Activated CD8-positive, alpha-beta memory T cell treated with anti-CD3 and anti-CD28 coated beads, Interleukin-2, amount 50 U/mL, for 48 hours (primary cell): ENCODE measurements at regions not wholly inside any gene's neighbourhood (a gene's known extent, or its start where the extent isn't known, plus 50 kb on each side); places are given as distances from the start of the nearest gene placed in this dataset.
"Not testable (repeated sequence)": the region's sequence is repeated elsewhere in the genome, so short reads cannot be mapped to it uniquely, and the experiment has no call there.

Source experiments
- DNase-seq: peaks from one replicate; pipeline ENCODE4 v3.0.0-alpha.2; 2020

DNA sequence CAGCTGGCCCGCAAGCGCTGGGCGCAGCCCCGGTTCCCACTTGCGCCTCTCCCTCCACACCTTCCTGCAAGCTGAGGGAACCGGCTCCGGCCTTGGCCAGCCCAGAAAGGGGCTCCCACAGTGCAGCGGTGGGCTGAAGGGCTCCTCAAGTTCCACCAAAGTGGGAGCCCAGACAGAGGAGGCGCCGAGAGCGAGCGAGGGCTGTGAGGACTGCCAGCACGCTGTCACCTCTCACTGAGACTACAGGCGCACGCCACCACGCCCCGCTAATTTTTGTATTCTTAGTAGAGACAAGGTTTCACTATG lies 103.3 kb upstream of the KMT2C start:
- not testable (repeated sequence) for DNase-seq

DNA sequence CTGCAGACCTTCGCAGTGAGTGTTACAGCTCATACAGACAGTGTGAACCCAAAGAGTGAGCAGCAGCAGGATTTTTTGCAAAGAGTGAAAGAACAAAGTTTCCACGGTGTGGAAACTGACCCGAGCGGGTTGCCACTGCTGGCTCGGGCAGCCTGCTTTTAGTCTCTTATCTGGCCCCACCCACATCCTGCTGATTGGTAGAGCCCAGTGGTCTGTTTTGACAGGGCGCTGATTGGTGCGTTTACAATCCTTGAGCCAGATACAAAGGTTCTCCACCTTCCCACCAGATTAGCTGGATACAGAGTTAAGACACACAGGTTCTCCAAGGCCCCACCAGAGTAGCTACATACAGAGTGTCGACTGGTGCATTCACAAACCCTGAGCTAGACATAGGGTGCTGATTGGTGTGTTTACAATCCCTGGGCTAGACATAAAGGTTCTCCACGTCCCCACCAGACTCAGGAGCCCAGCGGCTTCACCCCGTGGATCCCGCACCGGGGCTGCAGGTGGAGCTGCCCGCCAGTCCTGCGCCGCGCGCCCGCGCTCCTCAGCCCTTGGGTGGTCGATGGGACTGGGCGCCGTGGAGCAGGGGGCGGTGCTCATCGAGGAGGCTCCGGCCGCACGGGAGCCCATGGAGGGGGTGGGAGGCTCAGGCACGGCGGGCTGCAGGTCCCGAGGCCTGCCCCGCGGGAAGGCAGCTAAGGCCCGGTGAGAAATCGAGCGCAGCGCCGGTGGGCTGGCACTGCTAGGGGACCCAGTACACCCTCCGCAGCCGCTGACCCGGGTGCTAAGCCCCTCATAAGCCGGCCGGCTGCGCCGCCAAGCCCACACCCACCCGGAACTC lies 102.8 kb upstream of the KMT2C start:
- not testable (repeated sequence) for DNase-seq

DNA sequence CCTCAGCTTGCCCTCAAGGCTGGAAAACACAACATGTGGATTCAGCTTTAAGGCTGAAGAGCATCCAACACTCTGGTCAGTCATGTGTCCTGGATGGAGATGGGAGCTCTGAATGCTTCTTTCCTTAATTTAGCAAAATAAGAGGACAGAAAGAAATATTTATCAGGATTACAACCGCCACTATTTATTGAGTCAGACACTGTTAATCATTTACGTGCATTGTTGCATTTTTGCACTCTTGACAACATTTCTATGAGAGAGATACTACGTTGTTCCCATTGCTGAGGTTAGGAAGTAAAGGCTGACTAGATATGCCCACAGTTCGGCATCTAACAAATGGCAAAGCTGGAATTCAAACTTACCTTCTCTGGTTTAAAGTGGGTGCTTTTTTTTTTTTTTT lies 101.8 kb upstream of the KMT2C start:
- DNase-seq, result no peak

DNA sequence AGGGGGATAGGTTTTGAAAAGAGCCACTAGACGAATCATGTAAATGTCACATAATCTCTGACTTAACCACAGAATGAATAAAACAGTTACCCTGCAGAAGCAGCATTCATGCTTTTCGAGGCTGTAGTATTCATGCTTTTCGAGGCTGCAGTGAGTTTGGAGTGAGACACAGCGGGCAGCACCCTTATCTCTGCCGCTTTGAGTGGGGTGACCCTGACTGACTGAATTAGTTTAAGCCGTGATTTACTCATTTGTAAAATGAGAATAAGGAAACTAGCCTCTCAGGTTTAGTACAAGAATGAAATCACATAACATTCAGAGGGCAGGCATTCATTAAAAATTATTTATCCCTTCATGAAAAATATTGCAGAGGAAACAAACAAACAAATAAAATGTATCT lies 92.8 kb upstream of the KMT2C start:
- DNase-seq, result no peak

DNA sequence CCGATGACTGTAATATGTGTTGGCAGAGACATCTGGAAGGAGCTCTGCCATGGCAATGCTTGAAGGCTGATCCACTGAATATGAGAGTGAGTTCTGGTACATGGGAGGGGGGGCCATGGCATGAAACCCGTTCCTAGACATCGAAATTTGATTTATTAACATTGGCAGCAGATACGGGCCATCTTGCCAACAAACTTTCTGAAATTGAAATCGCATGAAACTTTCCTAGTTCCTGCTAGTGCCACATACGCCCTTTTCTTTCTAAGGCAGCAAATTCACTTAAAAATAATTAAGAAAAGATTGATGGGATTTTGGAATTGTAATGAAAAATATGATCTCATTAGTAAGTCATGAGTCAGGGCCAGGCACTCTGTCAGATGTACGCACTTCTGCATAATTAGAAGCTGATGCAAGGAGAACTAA lies 91.8 kb upstream of the KMT2C start:
- DNase-seq, result no peak

DNA sequence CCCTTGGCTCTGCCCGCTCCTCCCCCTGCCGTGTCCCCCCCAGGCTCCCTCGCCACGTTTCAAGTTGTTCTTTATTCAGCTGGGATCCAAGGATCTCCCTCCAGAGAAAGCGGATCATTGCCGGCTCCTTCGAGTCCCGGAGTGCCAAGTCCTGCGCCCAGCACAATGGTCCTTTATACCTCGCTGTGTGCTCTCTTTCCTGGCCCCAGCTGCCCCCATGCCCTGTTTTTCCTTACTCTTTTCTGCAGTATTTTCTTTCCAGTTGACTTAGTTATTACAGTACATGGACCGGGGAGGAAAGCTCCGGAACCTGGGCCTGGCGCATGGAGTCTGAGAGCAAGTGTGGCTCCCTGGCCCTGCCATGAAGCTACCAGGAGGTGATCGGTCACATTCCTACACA lies 88.1 kb upstream of the KMT2C start:
- DNase-seq, result no peak

DNA sequence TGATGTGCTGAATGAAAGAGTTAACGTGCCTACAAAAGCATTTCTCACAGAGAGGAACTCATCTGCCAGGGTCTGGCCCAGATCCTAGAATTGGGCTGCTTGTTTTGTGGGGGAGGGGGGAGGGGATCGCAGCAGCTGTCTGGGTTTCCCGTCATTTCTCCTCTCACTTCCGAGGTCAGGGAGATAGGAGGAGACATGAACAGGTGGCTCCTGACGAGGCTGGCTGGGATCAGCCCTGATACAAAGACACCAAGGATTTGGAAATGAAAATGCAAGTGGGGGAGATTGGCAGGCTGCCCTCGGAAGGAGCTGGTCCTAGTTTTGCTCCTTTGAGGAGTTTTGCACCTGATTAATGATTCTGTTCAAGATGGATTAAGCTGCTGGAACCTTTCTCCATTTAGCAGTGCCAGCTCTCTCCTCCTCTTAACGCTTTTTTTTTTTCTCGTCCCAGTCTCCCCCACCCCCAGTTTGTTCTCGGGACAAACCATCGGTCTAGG lies 86.8 kb upstream of the KMT2C start:
- DNase-seq, result no peak

DNA sequence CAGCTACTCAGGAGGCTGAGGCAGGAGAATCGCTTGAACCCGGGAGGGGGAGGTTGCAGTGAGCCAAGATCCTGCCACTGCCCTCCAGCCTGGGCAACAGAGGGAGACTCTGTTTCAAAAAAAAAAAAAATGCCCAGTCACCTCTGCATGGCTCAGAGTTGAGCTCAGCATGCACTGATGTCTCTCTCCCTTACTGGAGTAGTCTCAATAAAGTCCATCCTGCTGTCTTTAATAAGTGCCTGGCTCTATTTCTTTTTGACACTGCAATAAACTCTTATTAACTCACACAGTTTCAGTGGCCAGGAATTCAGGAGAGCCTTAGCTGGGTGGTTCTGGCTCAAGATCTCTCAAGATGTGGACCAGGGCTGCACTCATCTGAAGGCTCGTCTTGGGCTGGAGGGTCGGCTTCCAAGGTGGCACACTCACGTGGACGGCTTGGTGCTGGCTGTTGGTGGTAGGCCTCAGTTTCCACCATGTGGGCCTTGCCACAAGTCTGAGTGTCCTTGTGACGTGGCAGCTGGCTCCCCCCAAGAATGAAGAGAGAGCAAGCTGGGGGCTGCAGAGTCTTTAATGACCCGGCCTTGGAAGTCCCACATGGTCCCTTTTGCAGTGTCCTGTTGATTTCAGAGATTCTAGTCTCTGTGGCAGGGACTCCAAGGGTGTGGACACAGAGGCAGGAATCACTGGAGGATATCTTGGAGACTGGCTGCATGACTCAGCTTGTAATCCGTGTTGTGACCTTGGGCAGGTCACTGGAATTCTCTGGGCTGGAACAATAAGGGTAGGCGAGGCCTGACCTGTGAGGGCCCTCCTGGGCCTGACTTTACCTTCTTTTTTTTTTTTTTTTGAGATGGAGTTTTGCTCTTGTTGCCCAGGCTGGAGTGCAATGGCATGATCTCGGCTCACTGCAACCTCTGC lies 85.9 kb upstream of the KMT2C start:
- no peak for DNase-seq

DNA sequence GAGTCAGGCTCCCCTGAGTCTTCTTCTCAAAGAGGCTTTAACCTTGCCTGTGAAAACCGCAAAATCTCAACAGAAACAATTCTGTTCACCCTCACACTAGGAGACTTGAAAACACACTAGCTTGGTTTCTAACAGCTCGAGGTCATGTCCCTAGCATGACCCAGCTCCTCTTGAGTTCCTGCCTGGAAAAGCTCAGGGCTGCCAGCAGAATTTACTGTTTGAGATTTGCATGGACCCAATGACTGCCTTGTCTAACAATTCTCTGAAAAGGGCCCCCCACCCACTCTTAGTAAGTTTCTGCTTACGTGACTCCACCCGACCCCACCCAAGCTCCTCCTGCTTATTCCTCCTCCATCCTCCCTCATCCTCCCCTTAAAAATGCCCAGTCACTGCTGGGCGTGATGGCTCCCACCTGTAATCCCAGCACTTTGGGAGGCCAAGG lies 85.1 kb upstream of the KMT2C start:
- no peak for DNase-seq

DNA sequence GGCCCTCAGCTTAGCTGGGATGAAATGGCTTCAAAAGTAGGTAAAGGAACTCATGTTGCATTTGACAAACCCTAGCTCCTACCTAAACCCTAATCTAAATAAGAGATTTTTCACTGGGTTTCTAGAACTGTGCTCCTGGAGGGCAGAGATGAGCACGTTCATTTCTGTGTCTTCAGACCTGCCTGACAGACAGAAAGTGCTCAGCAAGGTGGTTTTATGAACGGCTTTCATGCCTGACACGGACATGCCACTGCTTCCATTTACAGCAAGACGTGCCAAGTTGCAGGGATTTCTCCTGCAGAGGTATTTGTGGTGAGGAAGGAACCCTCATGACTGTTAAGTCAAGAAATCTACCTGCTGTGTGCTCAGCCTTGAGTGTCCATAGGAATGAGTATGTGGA lies 83.5 kb upstream of the KMT2C start:
- no peak for DNase-seq

DNA sequence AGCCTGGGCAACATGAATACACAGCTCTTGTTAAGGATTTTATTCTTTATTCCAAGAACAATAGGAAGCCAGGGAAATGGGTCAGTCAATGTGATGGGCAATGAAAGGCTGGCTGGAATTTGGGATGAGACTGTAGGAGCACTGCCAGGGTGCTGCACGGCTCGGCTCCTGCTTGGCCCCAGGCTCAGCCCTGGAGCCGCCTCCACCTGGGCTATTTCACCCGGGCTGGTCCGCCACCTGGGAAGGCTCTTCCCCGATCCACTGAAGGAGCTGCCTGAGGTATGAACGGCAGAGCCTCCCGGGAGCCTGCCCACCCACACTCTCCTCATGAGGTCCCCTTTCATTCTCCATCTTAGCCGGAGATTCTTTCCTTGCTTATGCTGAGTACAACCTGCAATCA lies 80.4 kb upstream of the KMT2C start:
- no peak for DNase-seq

DNA sequence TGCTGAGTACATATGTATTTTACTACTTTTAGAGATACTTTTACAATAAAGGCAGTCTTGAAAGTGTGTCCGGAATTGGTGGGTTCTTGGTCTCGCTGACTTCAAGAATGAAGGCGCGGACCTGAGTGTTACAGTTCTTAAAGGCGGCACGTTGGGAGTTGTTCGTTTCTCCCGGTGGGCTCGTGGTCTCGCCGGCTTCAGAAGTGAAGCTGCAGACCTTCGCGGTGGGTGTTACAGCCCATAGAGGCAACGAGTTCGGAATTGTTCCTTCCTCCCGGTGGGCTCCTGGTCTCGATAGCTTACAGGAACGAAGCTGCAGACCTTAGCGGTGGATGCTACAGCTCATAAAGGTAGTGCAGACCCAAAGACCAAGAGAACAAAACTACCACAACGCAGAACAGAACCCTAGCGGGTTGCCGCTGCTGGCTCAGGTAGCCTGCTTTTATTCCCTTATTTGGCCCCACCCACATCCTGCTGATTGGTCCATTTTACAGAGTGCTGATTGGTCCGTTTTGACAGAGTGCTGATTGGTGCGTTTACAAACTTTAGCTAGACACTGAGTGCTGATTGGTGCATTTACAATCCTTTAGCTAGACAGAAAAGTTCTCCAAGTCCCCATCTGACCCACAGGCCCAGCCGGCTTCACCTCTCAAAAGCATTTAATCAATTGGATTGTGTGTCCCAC lies 79.6 kb upstream of the KMT2C start:
- DNase-seq, result not testable (repeated sequence)

DNA sequence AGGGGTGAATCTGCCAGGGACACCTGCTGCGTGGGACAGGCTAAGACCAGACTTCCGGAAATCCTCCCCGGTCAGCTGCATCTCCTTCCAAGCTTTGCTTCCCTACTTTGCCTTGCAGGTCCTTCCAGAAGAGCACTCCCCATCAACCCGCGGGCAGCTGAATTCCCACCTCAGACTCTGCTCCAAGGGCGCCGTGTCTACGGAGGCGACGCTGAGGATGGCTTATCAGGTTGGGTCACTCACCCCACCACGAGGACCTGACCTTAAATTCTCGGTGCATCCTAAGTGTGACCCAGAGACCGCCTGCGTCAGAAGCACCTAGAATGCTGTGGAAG lies 78.9 kb upstream of the KMT2C start:
- DNase-seq, result no peak

DNA sequence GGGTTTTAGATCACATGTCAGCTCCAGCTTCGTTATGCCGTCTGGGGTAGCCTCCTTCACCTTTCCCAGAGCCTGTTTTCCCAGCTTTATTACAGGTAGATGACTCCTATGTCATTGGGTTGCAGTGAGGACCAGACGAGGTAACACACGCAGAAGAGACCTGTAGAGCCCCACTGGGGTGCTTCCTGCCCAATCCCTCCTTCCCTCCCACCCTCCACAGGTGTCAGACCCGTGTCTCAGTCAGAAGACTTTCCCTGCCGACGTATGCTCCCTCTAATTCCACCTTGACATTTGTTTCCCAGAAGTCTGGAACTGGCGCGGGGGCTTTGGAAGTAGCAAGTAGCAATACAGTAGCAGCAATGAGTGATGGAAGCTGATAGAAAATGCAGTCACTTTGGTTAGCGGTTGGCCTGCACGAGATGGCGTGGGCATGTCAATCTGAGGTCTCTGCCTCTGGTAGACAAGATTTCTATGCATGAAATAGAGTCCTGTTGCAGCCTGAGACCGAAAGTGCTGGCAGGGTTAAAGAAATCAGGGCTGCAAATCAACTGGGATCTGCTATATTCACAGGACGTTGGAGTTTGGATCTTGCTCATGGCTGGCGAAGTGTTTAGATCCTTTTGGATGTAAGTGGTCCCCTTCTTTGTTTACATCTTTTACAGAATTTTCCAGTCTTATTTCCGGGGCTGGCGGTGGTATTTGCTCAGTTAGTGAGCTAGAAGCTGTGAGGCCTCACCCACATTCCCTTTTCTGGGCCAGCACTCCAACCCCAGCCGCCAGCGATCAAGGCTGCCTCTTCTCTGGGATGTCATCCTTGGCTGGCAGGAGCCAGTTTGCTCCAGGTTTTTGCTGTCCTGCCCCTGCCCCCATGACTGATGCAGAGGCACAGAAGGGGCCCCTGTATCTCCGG lies 78.3 kb upstream of the KMT2C start:
- no peak for DNase-seq

DNA sequence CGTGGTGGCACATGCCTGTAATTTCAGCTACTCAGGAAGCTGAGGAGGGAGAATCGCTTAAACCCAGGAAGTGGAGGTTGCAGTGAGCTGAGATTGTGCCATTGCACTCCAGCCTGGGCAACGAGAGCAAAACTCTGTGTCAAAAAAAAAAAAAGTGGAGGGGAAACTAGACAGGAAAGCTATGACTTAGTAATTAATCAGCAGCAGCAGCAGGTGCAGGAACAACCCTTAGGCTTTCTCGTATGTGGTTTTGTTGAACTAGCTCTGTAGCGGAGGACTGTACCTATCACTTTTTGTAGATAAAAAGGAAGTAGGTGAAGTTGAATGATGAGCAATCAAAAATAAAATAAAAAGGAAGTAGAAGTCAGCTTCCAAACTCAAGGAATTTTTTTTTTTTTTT lies 76.9 kb upstream of the KMT2C start:
- no peak for DNase-seq

DNA sequence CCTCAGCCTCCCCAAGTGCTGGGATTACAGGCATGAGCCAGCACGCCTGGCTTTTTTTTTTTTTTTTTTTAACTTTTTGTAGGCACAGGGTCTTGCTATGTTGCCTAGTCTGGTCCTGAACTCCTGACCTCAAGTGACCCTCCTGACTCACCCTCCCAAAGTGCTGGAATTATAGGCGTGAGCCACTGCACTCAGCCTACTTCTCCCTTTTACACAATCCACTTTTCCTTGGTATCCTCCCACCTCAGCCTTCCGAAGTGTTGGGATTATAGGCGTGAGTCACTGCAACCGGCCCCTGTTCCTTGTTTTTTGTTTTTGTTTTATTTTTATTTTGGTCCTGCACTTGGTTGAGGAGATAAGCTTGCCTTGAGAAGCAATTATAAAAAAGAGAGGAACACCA lies 75.9 kb upstream of the KMT2C start:
- no peak for DNase-seq

DNA sequence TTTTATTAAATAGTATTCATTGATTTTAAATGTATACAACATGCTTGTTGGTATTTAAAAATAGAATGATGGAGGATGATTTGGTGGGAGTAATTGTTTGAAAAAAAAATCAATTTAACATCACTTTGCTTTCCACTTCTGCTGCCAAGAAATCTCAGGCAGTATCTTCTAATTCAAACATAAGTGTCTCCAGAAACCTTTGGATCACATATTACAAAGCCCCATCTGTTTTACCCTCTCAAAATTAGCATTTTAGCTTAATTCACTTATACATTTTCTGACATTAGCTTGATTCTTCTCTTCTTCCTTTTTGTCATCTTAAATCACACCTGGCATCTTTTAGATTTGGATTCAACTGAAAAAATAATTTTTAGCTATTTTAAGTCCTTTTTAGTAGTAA lies 72.9 kb upstream of the KMT2C start:
- DNase-seq, result no peak

DNA sequence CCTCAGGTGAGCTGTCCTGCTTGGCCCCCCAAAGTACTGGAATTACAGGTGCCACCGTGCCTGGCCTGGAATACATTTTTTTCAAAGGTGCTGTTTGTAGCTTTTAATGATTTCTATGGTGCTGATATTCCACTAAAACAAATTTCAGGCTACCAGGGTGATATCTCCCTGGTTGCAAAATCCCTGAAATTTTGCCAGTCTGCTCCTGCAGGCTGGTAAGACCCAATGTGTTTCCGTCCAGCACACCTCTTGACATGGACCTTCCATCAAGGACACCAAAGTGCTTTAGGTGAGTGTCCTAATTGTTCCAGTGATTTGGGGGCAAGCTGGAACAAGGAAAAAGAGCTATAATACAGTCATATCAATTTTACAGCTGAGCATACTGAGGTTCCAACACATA lies 69.8 kb upstream of the KMT2C start:
- no peak for DNase-seq

DNA sequence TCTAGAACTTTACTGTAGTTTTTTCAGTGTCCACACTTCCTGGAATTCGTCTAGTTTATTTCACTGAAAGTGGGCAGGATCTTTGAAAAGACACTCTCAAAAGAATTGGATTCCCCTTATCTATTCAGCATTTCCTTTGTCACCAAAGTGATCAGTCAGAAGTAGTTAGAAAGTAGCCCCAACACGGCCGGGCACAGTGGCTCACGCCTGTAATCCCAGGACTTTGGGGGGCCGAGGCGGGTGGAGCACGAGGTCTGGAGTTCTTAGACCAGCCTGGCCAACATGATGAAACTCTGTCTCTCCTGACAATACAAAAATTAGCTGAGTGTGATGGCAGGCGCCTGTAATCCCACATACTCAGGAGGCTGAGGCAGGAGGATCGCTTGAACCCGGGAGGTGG lies 69.0 kb upstream of the KMT2C start:
- no peak for DNase-seq

DNA sequence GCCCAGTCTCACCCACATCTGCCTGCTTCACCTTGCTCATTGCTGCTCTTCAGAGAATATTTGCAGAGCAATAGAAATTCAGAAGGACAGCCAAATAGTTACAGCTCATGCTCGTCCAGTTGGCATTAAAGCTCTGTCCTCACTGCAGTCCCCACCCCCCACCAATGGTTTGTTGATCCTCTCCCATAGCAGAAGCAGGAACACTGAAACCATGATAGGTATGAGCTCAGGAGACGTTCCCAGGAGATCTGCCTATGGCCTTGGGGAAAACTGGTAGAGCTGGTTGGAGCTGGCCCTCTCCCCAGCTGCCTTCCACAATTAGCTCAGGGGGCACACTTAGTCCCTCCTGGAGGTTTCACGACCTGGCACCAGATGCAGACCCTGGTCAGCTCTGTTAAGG lies 68.6 kb upstream of the KMT2C start:
- no peak for DNase-seq

DNA sequence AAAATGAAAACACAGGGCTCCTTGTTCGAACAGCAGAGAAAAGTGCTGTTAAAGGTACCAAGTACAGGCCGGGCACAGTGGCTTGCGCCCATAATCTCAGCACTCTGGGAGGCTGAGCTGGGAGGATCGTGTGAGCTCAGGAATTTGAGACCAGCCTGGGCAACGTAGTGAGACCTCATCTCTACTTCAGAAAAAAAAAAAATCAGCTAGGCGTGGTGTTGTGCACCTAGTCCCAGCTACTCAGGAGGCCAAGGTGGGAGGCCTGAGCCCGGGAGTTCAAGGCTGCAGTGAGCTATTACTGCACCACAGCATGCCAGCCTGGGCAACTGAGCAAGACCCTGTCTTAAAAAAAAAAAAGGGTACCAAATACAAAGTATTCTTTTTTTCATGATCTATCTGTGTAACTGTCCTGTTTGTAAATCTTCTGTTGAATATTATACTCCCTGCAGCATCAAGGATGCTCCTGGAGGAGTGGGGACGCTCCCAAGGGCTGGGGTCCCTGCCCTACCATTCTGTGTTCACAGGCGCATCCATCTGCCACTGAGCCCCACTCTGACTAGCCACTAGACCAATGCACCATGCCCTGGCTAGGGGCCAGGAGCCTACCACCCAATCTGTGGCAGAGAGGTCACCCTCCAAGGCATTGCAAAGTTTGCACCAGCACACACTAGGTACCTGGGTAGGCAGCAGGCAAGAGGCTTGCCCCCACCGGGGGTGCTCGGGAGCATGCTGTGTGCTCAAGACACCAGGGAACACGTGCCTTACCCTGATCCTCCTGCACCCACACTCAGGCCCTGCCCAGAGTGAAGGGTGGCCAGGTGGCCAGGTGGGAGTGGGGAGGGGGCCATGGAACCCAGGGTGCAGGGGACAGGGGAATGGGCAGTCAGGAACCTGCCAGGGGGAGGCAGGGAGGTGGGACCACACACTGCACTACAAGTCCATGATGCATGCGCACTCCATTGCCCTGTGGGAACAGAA lies 67.3 kb upstream of the KMT2C start:
- no peak for DNase-seq
